ENCODE measurements at regions not wholly inside any gene's neighbourhood (a gene's known extent, or its start where the extent isn't known, plus 50 kb on each side); places are given as distances from the start of the nearest gene placed in this dataset.

GRCh38 chr10:57513637-57514036 is 754.1 kb downstream of the IPMK start:
- H3K4me3 ChIP-seq (ENCODE audit: low read length) = no peak overlapping the region
- no peak for DNase-seq (ENCODE audit: low read depth, low spot score)

GRCh38 chr10:57507788-57508187 is 759.9 kb downstream of the IPMK start:
- DNase-seq (ENCODE audit: low read depth, low spot score) = no peak

GRCh38 chr10:57506414-57507094 is 761.1 kb downstream of the IPMK start:
- H3K4me3 ChIP-seq (ENCODE audit: low read length) = no peak overlapping the region
- no peak for DNase-seq (ENCODE audit: low read depth, low spot score)

More at GRCh38 chr10:57507788-57508187, 759.9 kb downstream of the IPMK start:
- H3K4me3 ChIP-seq (ENCODE audit: low read length) = no peak overlapping the region

- DNase-seq (ENCODE audit: low read depth, low spot score) = no peak
Measured at GRCh38 chr10:57494486-57494885, 773.2 kb downstream of the IPMK start.

GRCh38 chr10:57482259-57482658 is 785.4 kb downstream of the IPMK start:
- DNase-seq (ENCODE audit: low read depth, low spot score) = no peak
- no peak overlapping the region for H3K4me3 ChIP-seq (ENCODE audit: low read length)

More at GRCh38 chr10:57494486-57494885, 773.2 kb downstream of the IPMK start:
- H3K4me3 ChIP-seq (ENCODE audit: low read length) = no peak overlapping the region

- H3K4me3 ChIP-seq (ENCODE audit: low read length) = no peak overlapping the region
- DNase-seq (ENCODE audit: low read depth, low spot score) = no peak
Measured at GRCh38 chr10:57472823-57473619, 794.7 kb downstream of the IPMK start.

GRCh38 chr10:57468894-57469432 is 798.7 kb downstream of the IPMK start:
- DNase-seq (ENCODE audit: low read depth, low spot score) = no peak
- H3K4me3 ChIP-seq (ENCODE audit: low read length) = no peak overlapping the region

- H3K4me3 ChIP-seq (ENCODE audit: low read length) = no peak overlapping the region
- DNase-seq (ENCODE audit: low read depth, low spot score) = no peak
Measured at GRCh38 chr10:57465155-57465554, 802.5 kb downstream of the IPMK start.

- no peak for DNase-seq (ENCODE audit: low read depth, low spot score)
- H3K4me3 ChIP-seq (ENCODE audit: low read length) = no peak overlapping the region
Measured at GRCh38 chr10:57460540-57460939, 807.2 kb downstream of the IPMK start.

GRCh38 chr10:57457972-57458512 is 809.7 kb downstream of the IPMK start:
- no peak for DNase-seq (ENCODE audit: low read depth, low spot score)
- no peak overlapping the region for H3K4me3 ChIP-seq (ENCODE audit: low read length)

GRCh38 chr10:57430376-57430775 is 837.3 kb downstream of the IPMK start:
- DNase-seq (ENCODE audit: low read depth, low spot score) = no peak

GRCh38 chr10:57420881-57421280 is 846.8 kb downstream of the IPMK start:
- no peak overlapping the region for H3K4me3 ChIP-seq (ENCODE audit: low read length)
- no peak for DNase-seq (ENCODE audit: low read depth, low spot score)

More at GRCh38 chr10:57430376-57430775, 837.3 kb downstream of the IPMK start:
- H3K4me3 ChIP-seq (ENCODE audit: low read length) = no peak overlapping the region

- no peak for DNase-seq (ENCODE audit: low read depth, low spot score)
- no peak overlapping the region for H3K4me3 ChIP-seq (ENCODE audit: low read length)
Measured at GRCh38 chr10:57418476-57418875, 849.2 kb downstream of the IPMK start.

- no peak for DNase-seq (ENCODE audit: low read depth, low spot score)
- no peak overlapping the region for H3K4me3 ChIP-seq (ENCODE audit: low read length)
Measured at GRCh38 chr10:57395923-57396322, 871.8 kb downstream of the IPMK start.

GRCh38 chr10:57367412-57367811 is 900.3 kb downstream of the IPMK start:
- DNase-seq (ENCODE audit: low read depth, low spot score) = no peak
- no peak overlapping the region for H3K4me3 ChIP-seq (ENCODE audit: low read length)

- no peak overlapping the region for H3K4me3 ChIP-seq (ENCODE audit: low read length)
- DNase-seq (ENCODE audit: low read depth, low spot score) = no peak
Measured at GRCh38 chr10:57362811-57363210, 904.9 kb downstream of the IPMK start.

- no peak overlapping the region for H3K4me3 ChIP-seq (ENCODE audit: low read length)
- DNase-seq (ENCODE audit: low read depth, low spot score) = no peak
Measured at GRCh38 chr10:57353403-57354003, 914.2 kb downstream of the IPMK start.

GRCh38 chr10:57351076-57351475 is 916.6 kb downstream of the IPMK start:
- no peak overlapping the region for H3K4me3 ChIP-seq (ENCODE audit: low read length)
- DNase-seq (ENCODE audit: low read depth, low spot score) = no peak

- DNase-seq (ENCODE audit: low read depth, low spot score) = no peak
- H3K4me3 ChIP-seq (ENCODE audit: low read length) = no peak overlapping the region
Measured at GRCh38 chr10:57341294-57341693, 926.4 kb downstream of the IPMK start.
